AG09309 (cell line): ENCODE measurements at regions not wholly inside any gene's neighbourhood (a gene's known extent, or its start where the extent isn't known, plus 50 kb on each side); places are given as distances from the start of the nearest gene placed in this dataset.
"Not testable (repeated sequence)": the region's sequence is repeated elsewhere in the genome, so short reads cannot be mapped to it uniquely, and the experiment has no call there.

Experiments
- DNase-seq: peaks from one replicate; pipeline ENCODE4 v3.0.0-alpha.2; 2010; ENCODE audit warnings: low read depth
- H3K4me3 ChIP-seq: 2 replicates; pipeline ENCODE4 v1.5.1; 2011; ENCODE audit warnings: mild to moderate bottlenecking, low read depth, low read length, moderate library complexity; ENCODE audit not compliant: control insufficient read depth
- TF ChIP-seq, protein P1 (sequence below): IDR thresholded peaks from 2 replicates; pipeline ENCODE4 v1.5.1; 2011; ENCODE audit warnings: mild to moderate bottlenecking, low read depth, low read length, inconsistent platforms; ENCODE audit not compliant: insufficient read depth, control insufficient read depth; ENCODE audit errors: missing control alignments

DNA sequence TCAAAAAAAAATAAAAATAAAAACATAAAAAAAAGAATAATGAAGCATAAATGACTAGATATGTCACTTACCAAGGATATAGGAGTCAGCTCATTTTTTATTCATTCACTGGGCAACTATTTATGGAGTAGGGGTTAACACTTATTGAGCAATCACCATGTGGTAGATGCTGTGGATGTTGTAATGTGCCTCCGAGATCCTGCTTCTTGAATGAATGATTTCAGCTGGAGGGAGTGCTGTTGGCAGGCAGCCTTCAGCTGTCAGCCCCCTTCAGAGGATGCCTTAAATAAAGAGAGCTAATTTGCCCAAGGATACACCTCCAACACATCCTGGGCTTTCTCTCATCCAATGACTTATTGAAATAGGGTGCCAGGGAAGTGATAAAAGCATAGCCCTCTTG, 229.5 kb upstream of the DTNBP1 start:
- TF ChIP-seq, protein P1, sequence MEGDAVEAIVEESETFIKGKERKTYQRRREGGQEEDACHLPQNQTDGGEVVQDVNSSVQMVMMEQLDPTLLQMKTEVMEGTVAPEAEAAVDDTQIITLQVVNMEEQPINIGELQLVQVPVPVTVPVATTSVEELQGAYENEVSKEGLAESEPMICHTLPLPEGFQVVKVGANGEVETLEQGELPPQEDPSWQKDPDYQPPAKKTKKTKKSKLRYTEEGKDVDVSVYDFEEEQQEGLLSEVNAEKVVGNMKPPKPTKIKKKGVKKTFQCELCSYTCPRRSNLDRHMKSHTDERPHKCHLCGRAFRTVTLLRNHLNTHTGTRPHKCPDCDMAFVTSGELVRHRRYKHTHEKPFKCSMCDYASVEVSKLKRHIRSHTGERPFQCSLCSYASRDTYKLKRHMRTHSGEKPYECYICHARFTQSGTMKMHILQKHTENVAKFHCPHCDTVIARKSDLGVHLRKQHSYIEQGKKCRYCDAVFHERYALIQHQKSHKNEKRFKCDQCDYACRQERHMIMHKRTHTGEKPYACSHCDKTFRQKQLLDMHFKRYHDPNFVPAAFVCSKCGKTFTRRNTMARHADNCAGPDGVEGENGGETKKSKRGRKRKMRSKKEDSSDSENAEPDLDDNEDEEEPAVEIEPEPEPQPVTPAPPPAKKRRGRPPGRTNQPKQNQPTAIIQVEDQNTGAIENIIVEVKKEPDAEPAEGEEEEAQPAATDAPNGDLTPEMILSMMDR, result no peak
- no peak for DNase-seq
- no peak overlapping the region for H3K4me3 ChIP-seq

DNA sequence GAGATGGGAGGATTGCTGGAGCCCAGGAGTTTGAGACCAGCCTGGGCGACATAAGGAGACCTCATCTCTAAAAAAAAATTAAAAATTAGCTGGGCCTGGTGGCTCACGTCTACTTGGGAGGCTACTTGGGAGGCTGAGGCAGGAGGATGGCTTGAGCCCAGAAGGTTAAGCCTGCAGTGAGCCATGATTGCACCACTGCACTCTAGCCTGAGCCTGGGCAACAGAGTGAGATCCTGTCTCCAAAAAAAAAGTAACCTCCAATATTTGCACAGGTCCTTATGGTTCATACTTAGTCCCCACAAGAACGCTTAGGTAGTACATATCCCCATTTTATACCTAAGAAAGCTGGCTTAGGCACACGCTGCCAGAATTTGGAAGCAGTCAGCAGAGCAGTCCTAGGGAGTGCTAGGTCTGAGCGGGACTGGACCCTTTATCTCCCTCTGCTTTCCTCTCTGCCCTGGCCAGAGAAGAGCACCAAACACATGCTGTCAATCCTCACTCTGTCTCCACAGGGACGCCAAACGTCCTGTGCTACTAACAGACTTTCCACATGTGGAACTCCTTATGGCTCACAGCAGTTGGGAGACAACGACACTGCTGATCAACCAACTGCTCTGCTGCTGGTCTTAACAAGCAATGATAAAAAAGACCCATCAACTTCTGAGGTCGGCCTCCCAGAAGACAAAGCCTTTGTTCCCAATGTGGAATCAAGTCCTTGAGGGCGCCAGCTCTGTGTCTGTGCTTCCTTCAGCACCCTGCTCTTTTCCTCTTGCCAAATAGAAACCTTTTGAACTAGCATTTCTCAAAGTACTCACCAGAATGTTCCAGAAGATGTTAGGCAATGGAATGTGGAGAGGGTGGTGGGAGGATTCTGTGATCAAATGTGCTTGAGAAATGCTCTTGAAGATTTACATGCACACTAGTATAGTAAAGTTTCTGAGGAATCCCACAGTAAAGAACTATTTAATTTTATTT, 226.3 kb upstream of the DTNBP1 start:
- TF ChIP-seq, protein P1, result no peak

DNA sequence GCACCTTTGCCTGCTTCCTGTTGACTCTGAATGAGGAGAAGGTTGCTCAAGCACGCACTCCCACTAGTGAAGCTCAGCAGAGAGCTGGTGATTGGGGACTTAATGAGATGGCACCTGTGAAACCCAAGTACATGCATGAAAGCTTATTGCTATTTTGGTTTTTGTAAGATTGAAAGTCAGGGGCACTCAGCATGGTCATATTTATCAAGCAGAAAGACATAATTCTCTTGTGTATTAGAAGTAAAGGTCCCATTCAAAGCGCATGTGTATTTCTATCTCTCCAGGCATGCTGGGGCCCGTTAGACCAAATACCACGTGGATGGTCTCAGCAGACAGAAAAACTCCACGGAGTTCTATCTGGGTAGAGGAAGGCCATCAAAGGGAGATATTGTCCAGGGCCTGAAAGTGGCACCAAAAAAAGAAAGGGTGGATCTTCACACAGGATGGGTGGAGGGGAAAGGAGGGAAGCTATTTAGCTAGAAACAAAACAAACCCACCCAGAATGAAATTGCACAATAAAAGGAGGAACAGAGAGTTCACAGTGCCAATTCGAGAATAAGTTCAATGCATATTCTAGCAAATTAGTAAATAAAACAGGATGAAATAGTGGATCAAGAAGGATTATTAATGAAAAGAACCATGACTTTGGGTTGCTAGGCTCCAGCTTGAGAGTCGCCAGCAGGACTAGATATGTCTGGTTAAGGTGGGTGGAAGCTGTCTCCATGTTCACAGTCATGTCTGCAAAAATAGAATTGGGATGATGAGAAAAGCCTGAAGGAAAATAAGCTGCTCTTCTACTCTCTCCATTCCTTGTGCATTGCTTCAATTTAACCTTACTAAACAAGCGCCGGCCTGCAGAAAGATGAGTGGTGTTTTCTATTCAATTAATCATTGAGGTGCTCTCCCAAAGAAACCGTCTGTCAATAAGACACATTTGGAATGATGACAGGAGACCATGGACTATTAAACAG, 224.9 kb upstream of the DTNBP1 start:
- TF ChIP-seq, protein P1, result no peak
- no peak overlapping the region for H3K4me3 ChIP-seq
- no peak for DNase-seq

More for the DNA sequence above, 226.3 kb upstream of the DTNBP1 start:
- no peak for DNase-seq
- H3K4me3 ChIP-seq, result no peak overlapping the region

DNA sequence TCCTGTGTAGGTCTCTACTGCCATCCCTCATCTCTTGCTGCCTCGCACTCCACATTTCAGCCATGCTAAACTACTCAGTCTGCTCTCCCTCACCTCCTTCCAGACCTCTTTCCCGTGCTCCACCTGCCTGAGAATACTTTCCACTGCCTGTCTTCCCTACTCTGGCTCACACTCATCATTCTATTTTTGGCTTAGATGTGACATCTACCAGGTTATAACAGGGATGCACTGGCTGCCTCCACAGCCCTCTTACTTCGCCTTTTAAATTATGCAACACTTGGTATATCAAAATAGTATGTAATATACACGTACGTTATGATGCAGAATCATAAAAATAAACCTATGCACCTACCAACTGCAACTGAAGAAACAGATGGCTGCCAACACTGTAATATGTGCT, 222.8 kb upstream of the DTNBP1 start:
- DNase-seq, result no peak
- H3K4me3 ChIP-seq, result no peak overlapping the region
- TF ChIP-seq, protein P1, result no peak

DNA sequence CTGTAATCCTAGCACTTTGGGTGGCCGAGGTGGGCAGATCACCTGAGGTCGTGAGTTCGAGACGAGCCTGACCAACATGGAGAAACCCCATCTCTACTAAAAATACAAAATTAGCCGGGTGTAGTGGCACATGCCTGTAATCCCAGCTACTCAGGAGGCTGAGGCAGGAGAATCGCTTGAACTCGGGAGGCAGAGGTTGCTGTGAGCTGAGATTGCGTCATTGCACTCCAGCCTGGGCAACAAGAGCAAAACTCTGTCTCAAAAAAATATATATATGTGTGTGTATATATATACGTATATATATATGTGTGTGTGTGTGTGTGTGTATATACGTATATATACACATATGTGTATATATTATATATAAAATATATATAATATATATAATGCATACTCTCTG, 220.8 kb upstream of the DTNBP1 start:
- DNase-seq, H3K4me3 ChIP-seq: not testable (repeated sequence)

DNA sequence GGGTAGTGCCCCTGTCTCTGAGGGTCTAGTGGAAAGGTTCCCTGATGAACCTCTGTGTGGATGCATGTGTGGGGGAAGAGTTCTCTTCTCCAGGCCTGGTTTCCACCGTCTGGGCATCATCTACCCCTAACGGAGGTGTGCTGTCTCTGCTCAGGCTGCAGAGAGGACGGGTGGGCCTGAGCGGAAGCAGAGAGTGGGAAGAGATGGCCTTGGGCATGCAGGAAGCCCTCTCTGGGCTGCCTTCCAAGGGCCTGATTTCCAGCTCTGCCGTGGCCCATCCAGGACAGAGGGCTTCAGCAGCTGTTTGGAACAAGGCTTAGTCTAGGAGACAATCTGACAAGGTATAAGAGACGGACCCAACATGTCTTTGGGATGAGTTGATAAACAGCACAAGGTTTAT, 220.1 kb upstream of the DTNBP1 start:
- DNase-seq, result no peak
- H3K4me3 ChIP-seq, result no peak overlapping the region
- TF ChIP-seq, protein P1, result no peak
